Neutrophil (primary cell): ENCODE measurements at regions not wholly inside any gene's neighbourhood (a gene's known extent, or its start where the extent isn't known, plus 50 kb on each side); places are given as distances from the start of the nearest gene placed in this dataset.

Experiments
- H3K27ac ChIP-seq: fragments of 200-600 bp; sonication (generic); 2 replicates; pipeline ENCODE4 v1.5.1; 2016; ENCODE audit warnings: mild to moderate bottlenecking, moderate library complexity
- H3K27me3 ChIP-seq: fragments of 200-600 bp; sonication (generic); 2 replicates; pipeline ENCODE4 v1.6.0; 2016; ENCODE audit warnings: mild to moderate bottlenecking
- H3K36me3 ChIP-seq: fragments of 200-600 bp; sonication (generic); 2 replicates; pipeline ENCODE4 v1.5.1; 2017
- H3K4me1 ChIP-seq, 2 experiments: fragments of 200-600 bp in 1 of 2; sonication (generic) in 1 of 2; 1 replicate in 1 of 2; 2 replicates in 1 of 2; pipeline versions ENCODE4 v1.5.1 to v1.6.1; 2013 to 2016; ENCODE audit warnings: low read depth in 1 of 2, low read length in 1 of 2, mild to moderate bottlenecking in 1 of 2, moderate library complexity in 1 of 2; ENCODE audit not compliant: control insufficient read depth in 1 of 2, insufficient read depth in 1 of 2
- H3K4me3 ChIP-seq, 2 experiments: fragments of 200-600 bp in 1 of 2; sonication (generic) in 1 of 2; 1 replicate in 1 of 2; 2 replicates in 1 of 2; pipeline ENCODE4 v1.5.1; 2013 to 2016; ENCODE audit warnings: low read depth in 1 of 2, low read length in 1 of 2, mild to moderate bottlenecking in 1 of 2, moderate library complexity in 1 of 2
- H3K9me3 ChIP-seq: fragments of 200-600 bp; sonication (generic); 2 replicates; pipeline ENCODE4 v1.5.1; 2016
- TF ChIP-seq, protein P1 (sequence below): fragments of 200-600 bp; sonication (generic); IDR thresholded peaks from 2 replicates; pipeline ENCODE4 v1.5.1; 2016; ENCODE audit warnings: antibody characterized with exemption

DNA sequence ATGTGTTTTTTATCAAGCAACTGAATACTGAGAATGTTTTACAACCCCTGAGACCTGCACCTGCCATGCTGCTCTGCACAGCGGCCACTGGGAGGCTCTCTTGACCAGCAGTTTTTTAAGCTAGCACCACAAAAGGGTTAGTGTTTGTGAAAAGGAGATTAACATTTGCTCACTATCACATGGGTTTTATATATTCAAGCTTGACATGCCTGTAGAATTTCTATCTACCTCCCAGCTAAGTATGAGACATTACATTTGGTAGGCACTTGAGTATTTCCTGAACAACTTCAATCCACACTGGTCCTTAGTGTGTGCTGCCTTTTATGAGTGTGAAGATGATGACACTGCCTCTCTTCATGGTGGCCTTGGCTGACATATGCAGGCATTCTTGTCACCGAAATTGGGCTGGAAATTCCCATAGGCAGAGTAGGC is 1238.9 kb downstream of the UQCRFS1 start:
- Histone ChIP-seq H3K27ac (no peak overlapping the region), H3K4me3 (no peak overlapping the region), H3K9me3 (no peaks in the 10 kb centered on the region), H3K36me3 (no peaks in the 10 kb centered on the region), H3K27me3 (no peaks in the 10 kb centered on the region), H3K4me1 (no peaks in the 10 kb centered on the region)
- TF ChIP-seq, protein P1, sequence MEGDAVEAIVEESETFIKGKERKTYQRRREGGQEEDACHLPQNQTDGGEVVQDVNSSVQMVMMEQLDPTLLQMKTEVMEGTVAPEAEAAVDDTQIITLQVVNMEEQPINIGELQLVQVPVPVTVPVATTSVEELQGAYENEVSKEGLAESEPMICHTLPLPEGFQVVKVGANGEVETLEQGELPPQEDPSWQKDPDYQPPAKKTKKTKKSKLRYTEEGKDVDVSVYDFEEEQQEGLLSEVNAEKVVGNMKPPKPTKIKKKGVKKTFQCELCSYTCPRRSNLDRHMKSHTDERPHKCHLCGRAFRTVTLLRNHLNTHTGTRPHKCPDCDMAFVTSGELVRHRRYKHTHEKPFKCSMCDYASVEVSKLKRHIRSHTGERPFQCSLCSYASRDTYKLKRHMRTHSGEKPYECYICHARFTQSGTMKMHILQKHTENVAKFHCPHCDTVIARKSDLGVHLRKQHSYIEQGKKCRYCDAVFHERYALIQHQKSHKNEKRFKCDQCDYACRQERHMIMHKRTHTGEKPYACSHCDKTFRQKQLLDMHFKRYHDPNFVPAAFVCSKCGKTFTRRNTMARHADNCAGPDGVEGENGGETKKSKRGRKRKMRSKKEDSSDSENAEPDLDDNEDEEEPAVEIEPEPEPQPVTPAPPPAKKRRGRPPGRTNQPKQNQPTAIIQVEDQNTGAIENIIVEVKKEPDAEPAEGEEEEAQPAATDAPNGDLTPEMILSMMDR = no peak

DNA sequence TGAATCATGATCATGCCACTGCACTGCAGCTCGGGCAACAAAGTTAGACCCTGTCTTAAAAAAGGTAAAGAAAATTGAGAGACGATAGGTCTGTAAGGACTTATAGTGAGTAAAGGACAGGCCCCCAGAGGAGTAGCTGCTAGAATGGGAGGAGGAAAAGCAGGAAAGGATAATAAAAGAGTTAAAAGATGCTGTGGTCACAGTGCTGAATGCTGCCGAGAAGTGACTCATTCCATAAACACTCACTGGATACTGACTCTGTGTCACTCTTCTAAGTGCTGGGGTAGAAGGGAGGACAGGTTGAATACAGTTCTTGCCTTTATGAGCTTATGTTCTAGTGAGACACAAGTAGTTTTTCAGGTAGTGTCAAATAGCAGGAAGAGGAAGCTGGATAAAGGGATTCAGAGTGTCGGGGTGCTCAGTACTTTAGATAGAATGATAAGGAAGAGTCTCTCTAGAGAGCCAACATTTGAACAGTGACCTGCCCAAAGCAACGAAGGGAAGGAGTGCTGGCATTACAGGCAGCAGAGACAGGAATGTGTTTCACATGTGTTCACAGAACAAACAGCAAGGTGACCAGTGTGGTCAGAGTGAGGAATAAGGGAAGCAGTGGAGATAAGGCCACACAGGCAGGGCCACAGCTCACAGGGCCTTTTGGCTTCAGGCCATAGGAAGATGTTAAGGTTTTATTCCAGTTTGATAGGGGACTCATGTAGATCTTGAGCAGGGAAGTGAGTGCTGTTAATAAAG is 1240.5 kb downstream of the UQCRFS1 start:
- no peak overlapping the region for H3K4me3 ChIP-seq
- no peaks in the 10 kb centered on the region for H3K4me1 ChIP-seq
- H3K9me3 ChIP-seq = no peaks in the 10 kb centered on the region
- no peak overlapping the region for H3K27ac ChIP-seq
- no peaks in the 10 kb centered on the region for H3K27me3 ChIP-seq
- no peaks in the 10 kb centered on the region for H3K36me3 ChIP-seq
- TF ChIP-seq, protein P1 = no peak

DNA sequence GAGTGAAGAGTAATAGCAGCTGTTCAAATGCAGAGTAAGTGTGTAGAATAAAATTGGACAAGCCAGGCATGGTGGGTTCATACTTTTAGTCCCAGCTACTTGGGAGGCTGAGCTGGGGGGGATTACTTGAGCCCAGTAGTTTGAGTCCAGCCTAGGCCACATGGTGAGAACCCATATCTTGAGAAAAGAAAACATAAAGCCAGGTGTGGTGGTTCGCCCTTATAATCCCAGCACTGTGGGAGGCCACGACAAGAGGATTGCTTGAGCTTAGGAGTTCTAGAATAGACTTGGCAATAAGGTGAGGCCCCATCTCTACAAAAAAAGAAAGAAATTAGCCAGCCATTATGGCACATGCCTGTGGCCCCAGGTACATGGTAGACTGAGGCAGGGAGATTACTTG is 1241.1 kb downstream of the UQCRFS1 start:
- Histone ChIP-seq H3K9me3 (no peaks in the 10 kb centered on the region), H3K4me1 (no peaks in the 10 kb centered on the region), H3K27ac (no peak overlapping the region), H3K27me3 (no peaks in the 10 kb centered on the region), H3K4me3 (no peak overlapping the region), H3K36me3 (no peaks in the 10 kb centered on the region)
- TF ChIP-seq, protein P1 = no peak

DNA sequence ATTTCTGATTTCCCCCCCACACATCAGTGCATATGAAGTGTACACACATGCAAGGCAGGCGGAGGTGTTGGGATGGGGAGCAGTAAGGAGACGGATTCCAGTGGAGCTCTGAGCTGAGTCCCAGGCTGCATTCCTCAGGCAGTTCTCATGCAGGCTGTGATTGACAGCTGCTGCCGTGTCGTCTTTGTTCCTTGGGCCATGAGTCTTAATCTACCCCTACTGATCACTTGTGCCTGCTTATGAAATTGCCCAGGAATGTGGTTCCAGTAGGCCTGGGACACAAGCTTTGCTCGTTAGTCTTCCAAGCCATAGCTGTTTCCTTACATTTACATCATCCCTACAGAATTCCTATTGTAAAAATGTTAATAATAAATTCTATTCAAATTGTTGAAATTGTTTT is 1241.9 kb downstream of the UQCRFS1 start:
- Histone ChIP-seq H3K4me1 (no peaks in the 10 kb centered on the region), H3K27me3 (no peaks in the 10 kb centered on the region), H3K4me3 (no peak overlapping the region), H3K27ac (no peak overlapping the region), H3K36me3 (no peaks in the 10 kb centered on the region), H3K9me3 (no peaks in the 10 kb centered on the region)
- TF ChIP-seq, protein P1 = no peak

DNA sequence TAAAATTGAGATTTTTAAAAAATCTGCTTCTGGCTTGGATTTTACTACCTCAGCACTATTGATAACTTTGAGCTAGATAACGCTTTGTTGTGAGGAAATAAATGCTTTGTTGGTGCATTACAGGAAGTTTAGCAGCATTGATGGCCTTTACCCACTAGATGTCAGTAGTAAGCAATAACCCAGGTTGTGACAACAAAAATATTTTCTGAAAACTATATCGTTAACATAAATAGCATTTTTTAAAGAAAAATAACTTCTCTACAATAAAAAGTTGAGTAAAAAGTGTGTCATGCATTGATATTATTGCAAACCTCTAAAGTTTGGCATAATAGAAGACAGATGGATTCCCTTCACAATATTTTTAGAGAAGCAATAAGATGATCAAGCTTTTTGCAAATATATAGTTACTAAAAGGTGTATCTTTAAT is 1246.5 kb downstream of the UQCRFS1 start:
- H3K9me3 ChIP-seq = no peaks in the 10 kb centered on the region
- no peak overlapping the region for H3K4me3 ChIP-seq
- TF ChIP-seq, protein P1 = no peak
- no peaks in the 10 kb centered on the region for H3K4me1 ChIP-seq
- no peaks in the 10 kb centered on the region for H3K27me3 ChIP-seq
- H3K27ac ChIP-seq = no peak overlapping the region
- no peaks in the 10 kb centered on the region for H3K36me3 ChIP-seq
